ENCODE measurements at regions not wholly inside any gene's neighbourhood (a gene's known extent, or its start where the extent isn't known, plus 50 kb on each side); places are given as distances from the start of the nearest gene placed in this dataset.
"Not testable (repeated sequence)": the region's sequence is repeated elsewhere in the genome, so short reads cannot be mapped to it uniquely, and the experiment has no call there.

DNA sequence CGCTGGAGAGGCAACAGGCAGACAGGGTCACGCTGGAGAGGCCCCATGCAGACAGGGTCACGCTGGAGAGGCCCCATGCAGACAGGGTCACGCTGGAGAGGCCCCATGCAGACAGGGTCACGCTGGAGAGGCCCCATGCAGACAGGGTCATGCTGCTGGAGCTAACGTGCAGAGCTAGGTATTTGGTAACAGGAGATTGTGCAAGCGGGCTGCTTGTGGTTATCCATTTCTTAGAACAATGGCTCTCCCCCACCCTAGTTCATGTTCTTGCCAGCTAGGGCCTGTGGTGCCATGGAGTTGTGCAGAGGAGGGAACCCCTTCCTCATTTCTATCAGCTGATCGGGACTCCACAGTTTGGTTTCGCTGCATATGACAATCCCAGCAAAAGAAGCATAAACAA lies 255.1 kb upstream of the ANKRD20A1 start:
- not testable (repeated sequence) for TF ChIP-seq CTCF (IDR thresholded peaks at IDR 0.05; ENCODE audit: borderline replicate concordance, extremely low read depth, low read length, poor library complexity, severe bottlenecking); EZH2 (IDR thresholded peaks at IDR 0.05; ENCODE audit: borderline replicate concordance, low read depth, low read length, severe bottlenecking)

Measured in DND-41 (cell line).